ENCODE measurements at regions not wholly inside any gene's neighbourhood (a gene's known extent, or its start where the extent isn't known, plus 50 kb on each side); places are given as distances from the start of the nearest gene placed in this dataset.

DNA sequence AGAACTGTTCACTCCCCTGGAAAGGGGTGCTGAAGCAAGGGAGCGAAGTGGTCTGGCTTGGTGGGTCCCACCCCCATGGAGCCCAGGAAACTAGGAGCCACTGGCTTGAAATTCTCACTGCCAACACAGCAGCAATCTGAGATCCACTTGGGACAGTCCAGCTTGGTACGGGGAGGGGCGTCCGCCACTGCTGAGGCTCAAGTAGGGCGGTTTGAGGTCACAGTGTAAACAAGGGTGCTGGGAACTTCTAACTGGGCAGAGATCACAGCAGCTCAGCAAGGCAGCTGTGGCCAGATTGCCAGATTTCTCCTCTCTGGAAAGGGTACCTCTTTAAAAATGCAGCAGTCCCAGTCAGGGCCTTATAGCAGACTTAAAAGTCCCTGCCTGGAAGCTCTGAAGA, 53.9 kb upstream of the GALNTL6 start:
- Histone ChIP-seq H3K14ac (ENCODE audit: insufficient read length) (no peak overlapping the region), H3K27ac (ENCODE audit: low read depth, low read length) (no peak overlapping the region), H3K27me3 (replicated peaks in 1 of 4; ENCODE audit: control insufficient read depth in 3 of 4, extremely low read depth in 1 of 4, insufficient read depth in 3 of 4, low read length in 3 of 4) (no peaks in the 10 kb centered on the region), H2BK20ac (ENCODE audit: low read length) (no peak overlapping the region), H2AFZ (ENCODE audit: low read length) (no peak overlapping the region), H3K4me3 (ENCODE audit: extremely low read depth in 1 of 4, insufficient read depth in 2 of 4, low read depth in 3 of 4, low read length in 4 of 4) (no peak overlapping the region), H3K9ac (replicated peaks in 1 of 4; ENCODE audit: extremely low read depth in 1 of 4, low read depth in 3 of 4, low read length in 3 of 4) (no peak overlapping the region), H3K4ac (replicated peaks; ENCODE audit: insufficient read length, low read depth, low read length) (no peak overlapping the region), H3K36me3 (ENCODE audit: control insufficient read depth in 2 of 4, insufficient read depth in 4 of 4, low read length in 3 of 4) (no peaks in the 10 kb centered on the region), H3K23ac (ENCODE audit: insufficient read length) (no peak overlapping the region), H4K91ac (replicated peaks; ENCODE audit: insufficient read length, low read length) (no peak overlapping the region), H3K56ac (replicated peaks; ENCODE audit: insufficient read length, low read depth, low read length) (no peak overlapping the region), H2BK12ac (ENCODE audit: low read depth, low read length) (no peak overlapping the region), H3K79me2 (ENCODE audit: control insufficient read depth in 1 of 2, insufficient read depth in 2 of 2, low read length in 2 of 2) (no peaks in the 10 kb centered on the region), H2BK15ac (ENCODE audit: low read length) (no peak overlapping the region), H3K18ac (ENCODE audit: extremely low read depth, low read length) (no peak overlapping the region), H3K23me2 (ENCODE audit: low read depth, low read length) (no peaks in the 10 kb centered on the region), H4K20me1 (replicated peaks in 1 of 2; ENCODE audit: control insufficient read depth in 1 of 2, insufficient read depth in 2 of 2, low read length in 2 of 2) (no peaks in the 10 kb centered on the region), H3K9me3 (ENCODE audit: insufficient read depth in 2 of 2, low read depth in 1 of 2, low read length in 1 of 2) (no peaks in the 10 kb centered on the region), H2AK5ac (ENCODE audit: low read depth, low read length) (no peak overlapping the region), H3K79me1 (ENCODE audit: low read depth, low read length) (no peaks in the 10 kb centered on the region), H3K4me2 (ENCODE audit: insufficient read depth in 1 of 2, low read depth in 2 of 2, low read length in 2 of 2) (no peak overlapping the region), H2BK120ac (replicated peaks; ENCODE audit: low read depth, low read length) (no peak overlapping the region), H4K5ac (ENCODE audit: insufficient read length, low read depth, low read length) (no peak overlapping the region), H2BK5ac (ENCODE audit: low read depth, low read length) (no peak overlapping the region), H3K4me1 (replicated peaks in 1 of 4; ENCODE audit: control insufficient read depth in 3 of 4, insufficient read depth in 4 of 4, low read length in 3 of 4) (no peaks in the 10 kb centered on the region), H4K8ac (ENCODE audit: extremely low read depth, insufficient read depth, low read length) (no peak overlapping the region)
- CTCF ChIA-PET (ENCODE audit: partially characterized antibody): interaction anchor here (1.3 kb wide), 1 partner anchor 18 kb away, joined by 3 read pairs; no protein-coding TSS in a partner anchor
- FAIRE-seq (no peak), DNase-seq (ENCODE audit: low read depth in 1 of 2, low spot score in 2 of 2) (no peak)
- 100% methylated on average over 5 of the region's 5 CpGs; no CpG with 5 or more reads in 1 of the 2 experiments for WGBS, 2 experiments (ENCODE audit: extremely low coverage in 1 of 2, insufficient coverage in 1 of 2, insufficient read length in 1 of 2, insufficient replicate concordance in 2 of 2, low coverage in 1 of 2, low lambda C conversion rate in 2 of 2, missing lambda C conversion rate in 1 of 2)
- no peak for TF ChIP-seq SP4 (IDR thresholded peaks at IDR 0.05; ENCODE audit: low read length)
- TF ChIP-seq JUN (IDR thresholded peaks at IDR 0.05; ENCODE audit: low read depth, low read length): no peak
- no peak for TF ChIP-seq POLR2A (IDR thresholded peaks at IDR 0.05; ENCODE audit: control extremely low read depth in 1 of 2, low read depth in 2 of 2, low read length in 2 of 2)
- TF ChIP-seq RXRA (IDR thresholded peaks at IDR 0.05; ENCODE audit: insufficient read depth, low read depth, low read length): no peak
- no peak for TF ChIP-seq MAFK (IDR thresholded peaks at IDR 0.05; ENCODE audit: low read depth, low read length)
- TF ChIP-seq CEBPB (IDR thresholded peaks at IDR 0.05; ENCODE audit: low read depth, low read length): no peak
- TF ChIP-seq RAD21 (IDR thresholded peaks at IDR 0.05 in 1 of 2, conservative IDR thresholded peaks at IDR 0.05 in 1 of 2; ENCODE audit: low read depth in 2 of 2, low read length in 2 of 2): no peak
- TF ChIP-seq BRCA1 (IDR thresholded peaks at IDR 0.05; ENCODE audit: low read depth, low read length): no peak
- no peak for TF ChIP-seq HDAC6 (IDR thresholded peaks at IDR 0.05; ENCODE audit: low read depth, low read length)
- TF ChIP-seq SP2 (IDR thresholded peaks at IDR 0.05; ENCODE audit: low read length): no peak
- POLR2A ChIA-PET (ENCODE audit: partially characterized antibody): no interaction called here
